Thyroid gland (tissue), 4 donors: ENCODE measurements at regions not wholly inside any gene's neighbourhood (a gene's known extent, or its start where the extent isn't known, plus 50 kb on each side); places are given as distances from the start of the nearest gene placed in this dataset.

Experiments
- DNase-seq, 2 donors: peaks; one replicate each; pipeline ENCODE4 v3.0.0-alpha.2; 2019
- H3K27ac ChIP-seq, 3 donors: fragments of 200-600 bp; sonication (generic); 1 replicate in 2 of 3; 2 replicates in 1 of 3; pipeline ENCODE4 v1.5.1; 2016 to 2019; ENCODE audit warnings: mild to moderate bottlenecking in 1 of 3, moderate library complexity in 1 of 3
- H3K27me3 ChIP-seq: fragments of 200-600 bp; sonication (generic); one replicate; pipeline ENCODE4 v1.5.1; 2019
- H3K36me3 ChIP-seq, 2 donors: fragments of 200-600 bp; sonication (generic); one replicate each; pipeline ENCODE4 v1.5.1; 2016 to 2019
- H3K4me1 ChIP-seq, 2 donors: fragments of 200-600 bp; sonication (generic); one replicate each; pipeline ENCODE4 v1.5.1; 2017 to 2019
- H3K4me3 ChIP-seq, 3 donors: fragments of 200-600 bp; sonication (generic); replicated peaks in 1 of 3; 1 replicate in 2 of 3; 2 replicates in 1 of 3; pipeline ENCODE4 v1.5.1; 2016; ENCODE audit warnings: mild to moderate bottlenecking in 1 of 3
- H3K9me3 ChIP-seq: fragments of 200-600 bp; sonication (generic); one replicate; pipeline ENCODE4 v1.5.1; 2017
- CTCF ChIP-seq, 6 experiments: fragments of 200-600 bp in 3 of 6; fragments of 450-650 bp in 3 of 6; sonication (generic) in 3 of 6; IDR thresholded peaks; one replicate each; pipeline ENCODE4 v1.5.1; 2016 to 2019; ENCODE audit warnings: antibody characterized with exemption in 6 of 6, mild to moderate bottlenecking in 2 of 6, inconsistent platforms in 1 of 6, moderate library complexity in 1 of 6
- POLR2A ChIP-seq, 2 donors: fragments of 450-650 bp; IDR thresholded peaks; one replicate each; pipeline ENCODE4 v1.6.1; 2017; ENCODE audit warnings: antibody characterized with exemption in 2 of 2, mild to moderate bottlenecking in 2 of 2, moderate library complexity in 1 of 2
- WGBS, 2 donors: methylation state at CpG; one replicate each; pipeline ENCODE4 v1.1.5; 2017; 5-methylcytosine and 5-hydroxymethylcytosine counted together
- intact Hi-C: fragments of 100-400 bp; cut with DNase I; formaldehyde crosslinking; loops from one replicate; pipeline ENCODE4 v1.15.1; 2023

GRCh38 chr9:8254541-8254940 is 455.0 kb upstream of the DMAC1 start:
- Histone ChIP-seq H3K27ac (no peak overlapping the region), H3K4me3 (no peak overlapping the region), H3K27me3 (no peaks in the 10 kb centered on the region), H3K9me3 (no peaks in the 10 kb centered on the region), H3K4me1 (no peaks in the 10 kb centered on the region), H3K36me3 (no peaks in the 10 kb centered on the region)
- intact Hi-C loops, result no loop called here
- 86 to 87% methylated on average over 4 of the region's 4 CpGs for WGBS, 2 donors
- no peak for DNase-seq
- TF ChIP-seq CTCF (IDR thresholded peaks at IDR 0.05) (no peak), POLR2A (IDR thresholded peaks at IDR 0.05) (no peak)

- Histone ChIP-seq H3K4me3 (no peak overlapping the region), H3K9me3 (no peaks in the 10 kb centered on the region), H3K36me3 (no peaks in the 10 kb centered on the region), H3K4me1 (no peaks in the 10 kb centered on the region), H3K27me3 (no peaks in the 10 kb centered on the region), H3K27ac (no peak overlapping the region)
- WGBS, 2 donors, result 79 to 86% methylated on average over 4 of the region's 4 CpGs
- TF ChIP-seq CTCF (IDR thresholded peaks at IDR 0.05) (no peak), POLR2A (IDR thresholded peaks at IDR 0.05) (no peak)
- intact Hi-C loops, result no loop called here
- DNase-seq, result no peak
Observed at GRCh38 chr9:8252445-8252844, 452.9 kb upstream of the DMAC1 start.

GRCh38 chr9:8251566-8251965 is 452.0 kb upstream of the DMAC1 start:
- intact Hi-C loops, result no loop called here
- Histone ChIP-seq H3K4me1 (no peaks in the 10 kb centered on the region), H3K4me3 (no peak overlapping the region), H3K27me3 (no peaks in the 10 kb centered on the region), H3K36me3 (no peaks in the 10 kb centered on the region), H3K9me3 (no peaks in the 10 kb centered on the region), H3K27ac (no peak overlapping the region)
- DNase-seq, result no peak
- no peak for TF ChIP-seq CTCF (IDR thresholded peaks at IDR 0.05)
- no peak for TF ChIP-seq POLR2A (IDR thresholded peaks at IDR 0.05)

- TF ChIP-seq CTCF (IDR thresholded peaks at IDR 0.05), result no peak
- TF ChIP-seq POLR2A (IDR thresholded peaks at IDR 0.05), result no peak
- Histone ChIP-seq H3K27me3 (no peaks in the 10 kb centered on the region), H3K36me3 (no peaks in the 10 kb centered on the region), H3K9me3 (no peaks in the 10 kb centered on the region), H3K27ac (no peak overlapping the region), H3K4me1 (no peaks in the 10 kb centered on the region), H3K4me3 (no peak overlapping the region)
- intact Hi-C loops, result no loop called here
- WGBS, 2 donors, result 82 to 91% methylated on average over 8 of the region's 8 CpGs
- no peak for DNase-seq
Observed at GRCh38 chr9:8244505-8245092, 445.0 kb upstream of the DMAC1 start.

GRCh38 chr9:8241201-8241600 is 441.6 kb upstream of the DMAC1 start:
- Histone ChIP-seq H3K4me1 (no peaks in the 10 kb centered on the region), H3K4me3 (no peak overlapping the region), H3K9me3 (no peaks in the 10 kb centered on the region), H3K27ac (no peak overlapping the region), H3K36me3 (no peaks in the 10 kb centered on the region), H3K27me3 (no peaks in the 10 kb centered on the region)
- WGBS, 2 donors, result 64 to 72% methylated on average over 5 of the region's 5 CpGs
- DNase-seq, result no peak
- intact Hi-C loops, result no loop called here
- TF ChIP-seq POLR2A (IDR thresholded peaks at IDR 0.05) (no peak), CTCF (IDR thresholded peaks at IDR 0.05) (no peak)
